ENCODE measurements at regions not wholly inside any gene's neighbourhood (a gene's known extent, or its start where the extent isn't known, plus 50 kb on each side); places are given as distances from the start of the nearest gene placed in this dataset.

DNA sequence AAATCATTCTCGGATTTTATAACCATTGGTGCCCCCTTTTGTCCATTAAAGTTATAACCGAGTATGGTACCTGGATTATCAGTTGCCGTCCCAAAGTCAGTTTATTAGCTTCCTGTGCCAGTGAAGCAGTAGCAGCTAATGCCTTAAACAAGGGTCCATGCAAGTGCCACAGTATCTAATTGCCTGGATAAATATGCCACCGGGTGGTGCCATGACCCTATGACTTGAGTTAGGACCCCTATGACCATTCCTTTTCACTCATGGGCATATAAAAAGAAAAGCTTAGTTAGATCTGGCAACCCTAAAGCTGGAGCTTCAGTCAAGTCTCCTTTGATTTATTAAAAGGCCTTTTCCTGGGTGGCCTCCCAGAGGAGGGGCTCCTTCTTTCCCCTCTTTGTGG, 1314.6 kb downstream of the TMEM121 start:
- H3K4me1 ChIP-seq, result peaks cover 0 to 3% (median 3%) of the 10 kb centered on the region in 3 donors
- no peaks in the 10 kb centered on the region for H3K27me3 ChIP-seq
- TF ChIP-seq, protein P1, sequence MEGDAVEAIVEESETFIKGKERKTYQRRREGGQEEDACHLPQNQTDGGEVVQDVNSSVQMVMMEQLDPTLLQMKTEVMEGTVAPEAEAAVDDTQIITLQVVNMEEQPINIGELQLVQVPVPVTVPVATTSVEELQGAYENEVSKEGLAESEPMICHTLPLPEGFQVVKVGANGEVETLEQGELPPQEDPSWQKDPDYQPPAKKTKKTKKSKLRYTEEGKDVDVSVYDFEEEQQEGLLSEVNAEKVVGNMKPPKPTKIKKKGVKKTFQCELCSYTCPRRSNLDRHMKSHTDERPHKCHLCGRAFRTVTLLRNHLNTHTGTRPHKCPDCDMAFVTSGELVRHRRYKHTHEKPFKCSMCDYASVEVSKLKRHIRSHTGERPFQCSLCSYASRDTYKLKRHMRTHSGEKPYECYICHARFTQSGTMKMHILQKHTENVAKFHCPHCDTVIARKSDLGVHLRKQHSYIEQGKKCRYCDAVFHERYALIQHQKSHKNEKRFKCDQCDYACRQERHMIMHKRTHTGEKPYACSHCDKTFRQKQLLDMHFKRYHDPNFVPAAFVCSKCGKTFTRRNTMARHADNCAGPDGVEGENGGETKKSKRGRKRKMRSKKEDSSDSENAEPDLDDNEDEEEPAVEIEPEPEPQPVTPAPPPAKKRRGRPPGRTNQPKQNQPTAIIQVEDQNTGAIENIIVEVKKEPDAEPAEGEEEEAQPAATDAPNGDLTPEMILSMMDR (IDR thresholded peaks at IDR 0.05), result no peak
- no peak for FAIRE-seq
- H3K9me3 ChIP-seq, result no peaks in the 10 kb centered on the region
- no peak overlapping the region for H3K4me3 ChIP-seq
- intact Hi-C loops (cut with DNase I), result no loop called here
- no peaks in the 10 kb centered on the region for H3K36me3 ChIP-seq
- no peak overlapping the region for H3K27ac ChIP-seq
- 74 to 84% methylated on average over 4 of the region's 4 CpGs for WGBS, 2 donors
- no peak for ATAC-seq
- no peak for DNase-seq

DNA sequence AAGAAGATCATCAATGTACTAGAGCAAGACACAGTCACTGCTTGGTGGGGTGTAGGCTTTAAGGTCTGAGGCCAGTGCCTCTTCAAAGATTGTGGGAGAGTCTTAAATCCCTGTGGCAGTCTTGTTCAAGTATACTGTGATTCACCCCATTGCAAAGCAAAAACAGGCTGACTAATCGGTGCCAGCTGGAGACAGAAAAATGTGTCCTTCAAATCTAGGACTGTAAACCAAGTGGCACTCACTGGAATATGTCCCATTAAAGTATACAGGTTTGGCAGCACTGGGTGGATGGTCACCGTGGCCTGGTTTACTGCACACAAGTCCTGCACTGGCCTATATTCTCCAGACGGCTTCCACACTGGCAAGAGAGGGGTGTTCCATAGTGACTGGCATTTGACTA, 1315.3 kb downstream of the TMEM121 start:
- 49 to 69% methylated on average over 3 of the region's 3 CpGs for WGBS, 2 donors
- ATAC-seq, result no peak

DNA sequence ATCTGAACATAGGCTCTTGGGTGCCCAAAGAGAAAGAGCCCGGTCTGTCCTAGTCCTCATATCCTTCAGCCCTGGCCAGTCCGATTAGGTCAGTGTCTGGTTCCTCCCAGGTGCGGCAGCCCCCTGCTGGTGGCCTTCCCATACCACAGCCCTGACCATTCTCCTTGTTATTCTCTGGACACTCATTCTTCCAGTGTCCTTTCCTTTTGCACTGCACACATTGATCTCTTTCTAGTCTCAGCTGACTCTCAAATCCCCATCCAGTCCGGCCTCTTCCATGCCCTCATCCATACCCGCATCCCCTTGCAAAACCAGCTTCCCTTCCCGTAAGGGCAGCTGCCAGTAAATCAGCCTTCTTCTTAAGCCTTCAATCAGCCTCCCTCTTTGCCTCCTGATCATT, 1316.3 kb downstream of the TMEM121 start:
- H3K27ac ChIP-seq, result no peak overlapping the region
- DNase-seq (peak in 5 of 6 donors; percentile 21 to 65 (median 44)), FAIRE-seq (no peak), ATAC-seq (peak in 3 of 4 donors; percentile 18 to 43 (median 31))
- no peaks in the 10 kb centered on the region for H3K9me3 ChIP-seq
- intact Hi-C loops (cut with DNase I), result no loop called here
- H3K4me3 ChIP-seq, result no peak overlapping the region
- TF ChIP-seq, protein P1 (IDR thresholded peaks at IDR 0.05), result peak in 1 of 4 donors; percentile 30
- no peaks in the 10 kb centered on the region for H3K27me3 ChIP-seq
- WGBS, 2 donors, result 72 to 83% methylated on average over 6 of the region's 6 CpGs
- H3K4me1 ChIP-seq, result peaks cover 0 to 14% (median 11%) of the 10 kb centered on the region in 3 donors
- H3K36me3 ChIP-seq, result no peaks in the 10 kb centered on the region

More for the DNA sequence above, 1315.3 kb downstream of the TMEM121 start:
- H3K9me3 ChIP-seq, result no peaks in the 10 kb centered on the region
- intact Hi-C loops (cut with DNase I), result no loop called here
- no peak for DNase-seq
- H3K4me1 ChIP-seq, result peaks cover 0 to 10% (median 4%) of the 10 kb centered on the region in 3 donors
- no peaks in the 10 kb centered on the region for H3K27me3 ChIP-seq
- FAIRE-seq, result no peak
- H3K27ac ChIP-seq, result no peak overlapping the region
- TF ChIP-seq, protein P1 (IDR thresholded peaks at IDR 0.05), result no peak
- no peak overlapping the region for H3K4me3 ChIP-seq
- no peaks in the 10 kb centered on the region for H3K36me3 ChIP-seq

DNA sequence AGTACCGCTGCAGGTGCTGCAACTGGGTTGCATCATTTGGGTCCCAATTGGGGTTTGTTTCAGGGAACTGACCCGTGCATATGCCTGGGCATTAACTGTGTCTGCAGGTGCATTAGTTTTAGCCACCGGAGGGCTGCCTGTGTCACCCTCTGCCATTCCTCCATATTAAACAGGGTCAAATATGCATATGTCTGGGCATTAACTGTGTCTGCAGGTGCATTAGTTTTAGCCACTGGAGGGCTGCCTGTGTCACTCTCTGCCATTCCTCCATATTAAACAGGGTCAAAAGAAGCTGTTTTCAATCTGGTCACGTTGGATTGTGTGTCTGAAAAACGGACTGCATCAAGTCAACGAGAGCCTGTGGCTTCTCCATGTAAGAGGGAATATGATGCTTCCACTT, 1317.0 kb downstream of the TMEM121 start:
- intact Hi-C loops (cut with DNase I), result no loop called here
- no peaks in the 10 kb centered on the region for H3K27me3 ChIP-seq
- H3K4me3 ChIP-seq, result peak overlapping the region in 2 of 4 donors; percentile 46 to 47
- H3K36me3 ChIP-seq, result no peaks in the 10 kb centered on the region
- H3K4me1 ChIP-seq, result peaks cover 0 to 18% (median 11%) of the 10 kb centered on the region in 3 donors
- no peaks in the 10 kb centered on the region for H3K9me3 ChIP-seq
- FAIRE-seq, result no peak
- TF ChIP-seq, protein P1 (IDR thresholded peaks at IDR 0.05), result no peak
- DNase-seq, result no peak
- ATAC-seq, result no peak
- peak overlapping the region; percentile 81 to 91 (median 87) for H3K27ac ChIP-seq
- WGBS, 2 donors, result 49 to 54% methylated on average over 6 of the region's 6 CpGs

DNA sequence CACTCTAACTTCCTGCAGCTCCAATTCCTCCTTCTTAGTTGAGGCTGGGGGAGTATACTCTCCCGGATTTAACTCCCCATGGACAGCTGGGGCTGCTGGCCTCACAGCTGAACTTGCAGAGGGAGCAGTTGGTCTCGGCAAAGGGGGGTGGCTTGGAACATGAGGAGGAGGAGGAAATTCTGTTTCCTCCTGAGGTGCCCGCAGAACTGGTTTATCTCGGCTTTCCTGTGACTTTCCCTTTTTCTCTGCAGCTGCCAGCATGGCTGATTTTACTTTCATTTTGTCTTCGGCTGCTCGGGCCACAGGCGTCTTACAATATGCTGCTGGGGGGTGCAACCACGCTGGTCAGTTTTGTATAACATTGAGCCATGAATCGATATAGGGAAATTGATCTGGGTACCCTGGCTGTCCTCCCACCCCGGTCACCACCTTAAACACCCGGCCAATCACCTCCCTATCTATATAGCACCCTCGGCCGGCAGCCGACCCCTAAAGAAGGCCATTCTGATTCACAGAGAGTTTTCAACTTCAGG, 1317.6 kb downstream of the TMEM121 start:
- Histone ChIP-seq H3K36me3 (no peaks in the 10 kb centered on the region), H3K27me3 (no peaks in the 10 kb centered on the region), H3K27ac (peak overlapping the region; percentile 81 to 91 (median 87)), H3K4me3 (peak overlapping the region; percentile 5 to 47 (median 37)), H3K9me3 (no peaks in the 10 kb centered on the region), H3K4me1 (peaks cover 0 to 18% (median 11%) of the 10 kb centered on the region in 3 donors)
- intact Hi-C loops (cut with DNase I), result no loop called here
- FAIRE-seq (no peak), DNase-seq (peak in 5 of 6 donors; percentile 40 to 63 (median 57)), ATAC-seq (peak; percentile 33 to 56 (median 52))
- TF ChIP-seq, protein P1 (IDR thresholded peaks at IDR 0.05), result no peak
- WGBS, 2 donors, result 27 to 32% methylated on average over 14 of the region's 14 CpGs
